Mononuclear cell (primary cell): ENCODE measurements at regions not wholly inside any gene's neighbourhood (a gene's known extent, or its start where the extent isn't known, plus 50 kb on each side); places are given as distances from the start of the nearest gene placed in this dataset.

Experiments
- H3K27me3 ChIP-seq: 2 replicates; pipeline ENCODE4 v1.6.0; 2011; ENCODE audit warnings: low read length, control low read depth; ENCODE audit not compliant: insufficient read depth
- H3K4me1 ChIP-seq: 2 replicates; pipeline ENCODE4 v1.5.1; 2011; ENCODE audit warnings: mild to moderate bottlenecking, low read length, control low read depth; ENCODE audit not compliant: insufficient read depth
- H3K4me3 ChIP-seq: 2 replicates; pipeline ENCODE4 v1.5.1; 2011; ENCODE audit warnings: mild to moderate bottlenecking, low read length, moderate library complexity
- H3K9me3 ChIP-seq: 2 replicates; pipeline ENCODE4 v1.5.1; 2011; ENCODE audit warnings: low read depth, mild to moderate bottlenecking, control low read depth, low read length

GRCh38 chr6:156309017-156309416, 468.2 kb upstream of the ARID1B start:
- H3K4me3 ChIP-seq, result no peak overlapping the region
- H3K4me1 ChIP-seq, result no peaks in the 10 kb centered on the region
- H3K9me3 ChIP-seq, result no peaks in the 10 kb centered on the region
- H3K27me3 ChIP-seq, result no peaks in the 10 kb centered on the region

- no peaks in the 10 kb centered on the region for H3K9me3 ChIP-seq
- H3K27me3 ChIP-seq, result no peaks in the 10 kb centered on the region
- H3K4me1 ChIP-seq, result no peaks in the 10 kb centered on the region
- no peak overlapping the region for H3K4me3 ChIP-seq
These were observed 468.6 kb upstream of the ARID1B start for GRCh38 chr6:156308604-156309003.

GRCh38 chr6:156306531-156306930, 470.6 kb upstream of the ARID1B start:
- H3K27me3 ChIP-seq, result no peaks in the 10 kb centered on the region
- H3K4me1 ChIP-seq, result no peaks in the 10 kb centered on the region
- no peak overlapping the region for H3K4me3 ChIP-seq
- H3K9me3 ChIP-seq, result no peaks in the 10 kb centered on the region

- Histone ChIP-seq H3K9me3 (no peaks in the 10 kb centered on the region), H3K27me3 (no peaks in the 10 kb centered on the region), H3K4me3 (no peak overlapping the region)
These were observed 494.1 kb upstream of the ARID1B start for GRCh38 chr6:156283091-156283490.

GRCh38 chr6:156282087-156282486, 495.1 kb upstream of the ARID1B start:
- no peaks in the 10 kb centered on the region for H3K27me3 ChIP-seq
- H3K9me3 ChIP-seq, result no peaks in the 10 kb centered on the region
- no peak overlapping the region for H3K4me3 ChIP-seq
- peaks cover 11% of the 10 kb centered on the region for H3K4me1 ChIP-seq

More at GRCh38 chr6:156283091-156283490, 494.1 kb upstream of the ARID1B start:
- peaks cover 11% of the 10 kb centered on the region for H3K4me1 ChIP-seq

GRCh38 chr6:156281266-156281665, 495.9 kb upstream of the ARID1B start:
- no peak overlapping the region for H3K4me3 ChIP-seq
- H3K9me3 ChIP-seq, result no peaks in the 10 kb centered on the region
- peaks cover 11% of the 10 kb centered on the region for H3K4me1 ChIP-seq
- H3K27me3 ChIP-seq, result no peaks in the 10 kb centered on the region

- no peak overlapping the region for H3K4me3 ChIP-seq
- no peaks in the 10 kb centered on the region for H3K9me3 ChIP-seq
- peaks cover 11% of the 10 kb centered on the region for H3K4me1 ChIP-seq
- H3K27me3 ChIP-seq, result no peaks in the 10 kb centered on the region
These were observed 497.1 kb upstream of the ARID1B start for GRCh38 chr6:156280065-156280464.

GRCh38 chr6:156279261-156279969, 497.8 kb upstream of the ARID1B start:
- no peaks in the 10 kb centered on the region for H3K9me3 ChIP-seq
- peaks cover 11% of the 10 kb centered on the region for H3K4me1 ChIP-seq
- H3K27me3 ChIP-seq, result no peaks in the 10 kb centered on the region
- H3K4me3 ChIP-seq, result no peak overlapping the region

GRCh38 chr6:156273065-156273711, 504.0 kb upstream of the ARID1B start:
- no peak overlapping the region for H3K4me3 ChIP-seq
- H3K9me3 ChIP-seq, result no peaks in the 10 kb centered on the region
- no peaks in the 10 kb centered on the region for H3K27me3 ChIP-seq
- H3K4me1 ChIP-seq, result no peaks in the 10 kb centered on the region

GRCh38 chr6:156269751-156270369, 507.3 kb upstream of the ARID1B start:
- Histone ChIP-seq H3K27me3 (no peaks in the 10 kb centered on the region), H3K9me3 (no peaks in the 10 kb centered on the region), H3K4me3 (no peak overlapping the region), H3K4me1 (no peaks in the 10 kb centered on the region)

GRCh38 chr6:156268849-156269248, 508.3 kb upstream of the ARID1B start:
- Histone ChIP-seq H3K9me3 (no peaks in the 10 kb centered on the region), H3K4me1 (no peaks in the 10 kb centered on the region), H3K4me3 (no peak overlapping the region), H3K27me3 (no peaks in the 10 kb centered on the region)

GRCh38 chr6:156262014-156262413, 515.2 kb upstream of the ARID1B start:
- H3K4me3 ChIP-seq, result no peak overlapping the region
- no peaks in the 10 kb centered on the region for H3K9me3 ChIP-seq
- no peaks in the 10 kb centered on the region for H3K27me3 ChIP-seq
- no peaks in the 10 kb centered on the region for H3K4me1 ChIP-seq

GRCh38 chr6:156260815-156261214, 516.4 kb upstream of the ARID1B start:
- Histone ChIP-seq H3K9me3 (no peaks in the 10 kb centered on the region), H3K4me3 (no peak overlapping the region), H3K4me1 (no peaks in the 10 kb centered on the region), H3K27me3 (no peaks in the 10 kb centered on the region)

GRCh38 chr6:156258981-156259380, 518.2 kb upstream of the ARID1B start:
- Histone ChIP-seq H3K4me3 (no peak overlapping the region), H3K27me3 (no peaks in the 10 kb centered on the region), H3K4me1 (no peaks in the 10 kb centered on the region), H3K9me3 (no peaks in the 10 kb centered on the region)

GRCh38 chr6:156256161-156256560, 521.0 kb upstream of the ARID1B start:
- no peaks in the 10 kb centered on the region for H3K27me3 ChIP-seq
- H3K4me1 ChIP-seq, result no peaks in the 10 kb centered on the region
- H3K4me3 ChIP-seq, result no peak overlapping the region
- no peaks in the 10 kb centered on the region for H3K9me3 ChIP-seq
